Sigmoid colon (tissue), 6 donors: ENCODE measurements at regions not wholly inside any gene's neighbourhood (a gene's known extent, or its start where the extent isn't known, plus 50 kb on each side); places are given as distances from the start of the nearest gene placed in this dataset.

ENCODE experiments used
- DNase-seq: peaks from one replicate; pipeline ENCODE4 v3.0.0-alpha.2; 2019
- H3K27ac ChIP-seq, 4 donors: fragments of 200-600 bp; sonication (generic); one replicate each; pipeline ENCODE4 v1.5.1; 2016 to 2019; ENCODE audit warnings: mild to moderate bottlenecking in 1 of 4
- H3K27me3 ChIP-seq, 3 donors: fragments of 200-600 bp; sonication (generic); one replicate each; pipeline ENCODE4 v1.5.1; 2019; ENCODE audit warnings: mild to moderate bottlenecking in 1 of 3
- H3K36me3 ChIP-seq, 4 donors: fragments of 200-600 bp; sonication (generic); one replicate each; pipeline ENCODE4 v1.5.1; 2016 to 2019
- H3K4me1 ChIP-seq, 4 donors: fragments of 200-600 bp; sonication (generic); one replicate each; pipeline ENCODE4 v1.5.1; 2017 to 2019
- H3K4me3 ChIP-seq, 4 donors: fragments of 200-600 bp; sonication (generic); one replicate each; pipeline ENCODE4 v1.5.1; 2017 to 2019; ENCODE audit warnings: mild to moderate bottlenecking in 2 of 4, moderate library complexity in 1 of 4
- H3K9me3 ChIP-seq, 4 donors: fragments of 200-600 bp in 3 of 4; sonication (generic) in 3 of 4; one replicate each; pipeline versions ENCODE4 v1.5.1 to v1.6.1; 2013 to 2019
- EP300 ChIP-seq, 4 donors: sonication (generic); formaldehyde crosslinking; IDR thresholded peaks; one replicate each; pipeline ENCODE4 v1.6.1; 2017; ENCODE audit warnings: antibody characterized with exemption in 4 of 4
- POLR2A ChIP-seq, 2 donors: fragments of 450-650 bp; IDR thresholded peaks; one replicate each; pipeline ENCODE4 v1.6.1; 2016; ENCODE audit warnings: antibody characterized with exemption in 2 of 2, mild to moderate bottlenecking in 2 of 2, moderate library complexity in 2 of 2
- POLR2AphosphoS5 ChIP-seq, 4 donors: sonication (generic); formaldehyde crosslinking; IDR thresholded peaks; one replicate each; pipeline ENCODE4 v1.6.1; 2017; ENCODE audit warnings: antibody characterized with exemption in 4 of 4
- WGBS, 2 donors: extraction: QIAGEN DNeasy Blood & Tissue Kit; methylation state at CpG; one replicate each; pipeline ENCODE4 v1.1.7; 2013; 5-methylcytosine and 5-hydroxymethylcytosine counted together
- intact Hi-C: fragments of 100-400 bp; cut with DNase I; formaldehyde crosslinking; loops from one replicate; pipeline ENCODE4 v1.15.1; 2023
- TF ChIP-seq, protein P1 (sequence below), 4 experiments: fragments of 450-650 bp in 3 of 4; fragments of 200-600 bp in 1 of 4; IDR thresholded peaks; one replicate each; pipeline ENCODE4 v1.5.1; 2016 to 2019; ENCODE audit warnings: antibody characterized with exemption in 4 of 4, mild to moderate bottlenecking in 3 of 4, moderate library complexity in 2 of 4
- donor health status: healthy with polysubstance abuse.
- donor health status: healthy.

DNA sequence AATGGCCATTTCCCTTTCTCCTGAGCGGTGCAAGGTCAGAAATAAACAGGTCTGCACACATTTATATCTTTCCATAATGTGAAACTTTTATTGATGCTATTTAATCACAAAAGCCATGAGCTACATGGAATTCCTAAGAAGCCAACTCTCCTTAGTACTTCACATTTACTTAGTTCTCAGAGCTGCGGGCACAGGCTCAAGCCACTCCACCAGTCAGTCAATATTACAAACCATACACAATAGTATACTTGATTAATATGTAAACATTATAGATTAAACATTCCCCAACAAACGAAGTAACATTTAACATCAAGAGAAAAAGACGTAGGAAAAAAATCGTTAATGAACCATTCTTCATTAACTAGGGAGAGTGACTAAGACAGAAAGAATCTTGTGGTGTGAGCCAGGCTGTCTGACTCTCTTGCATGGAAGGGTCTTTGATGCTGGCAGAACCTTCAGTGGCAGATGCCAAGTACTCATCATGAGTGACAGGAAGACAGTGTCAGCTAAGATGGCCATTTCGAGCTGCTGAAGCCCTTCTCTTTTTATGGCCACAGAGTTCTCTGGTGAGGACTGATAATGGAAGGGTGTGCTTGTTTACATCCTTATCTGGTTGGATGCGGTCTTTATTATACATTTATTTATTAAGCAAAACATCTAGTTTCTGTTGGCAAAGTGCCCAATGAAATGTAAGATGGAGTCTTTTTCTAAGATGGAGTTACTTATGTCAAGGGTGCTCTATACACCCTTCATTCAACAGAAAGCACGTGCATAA lies 115.5 kb upstream of the TUT7 start:
- Histone ChIP-seq H3K27ac (no peak overlapping the region), H3K4me3 (no peak overlapping the region), H3K27me3 (no peaks in the 10 kb centered on the region), H3K36me3 (no peaks in the 10 kb centered on the region), H3K9me3 (no peaks in the 10 kb centered on the region), H3K4me1 (peaks cover 0 to 6% (median 3%) of the 10 kb centered on the region in 4 donors)
- TF ChIP-seq POLR2AphosphoS5 (IDR thresholded peaks at IDR 0.05) (no peak), POLR2A (IDR thresholded peaks at IDR 0.05) (no peak), EP300 (IDR thresholded peaks at IDR 0.05) (no peak)
- TF ChIP-seq, protein P1, sequence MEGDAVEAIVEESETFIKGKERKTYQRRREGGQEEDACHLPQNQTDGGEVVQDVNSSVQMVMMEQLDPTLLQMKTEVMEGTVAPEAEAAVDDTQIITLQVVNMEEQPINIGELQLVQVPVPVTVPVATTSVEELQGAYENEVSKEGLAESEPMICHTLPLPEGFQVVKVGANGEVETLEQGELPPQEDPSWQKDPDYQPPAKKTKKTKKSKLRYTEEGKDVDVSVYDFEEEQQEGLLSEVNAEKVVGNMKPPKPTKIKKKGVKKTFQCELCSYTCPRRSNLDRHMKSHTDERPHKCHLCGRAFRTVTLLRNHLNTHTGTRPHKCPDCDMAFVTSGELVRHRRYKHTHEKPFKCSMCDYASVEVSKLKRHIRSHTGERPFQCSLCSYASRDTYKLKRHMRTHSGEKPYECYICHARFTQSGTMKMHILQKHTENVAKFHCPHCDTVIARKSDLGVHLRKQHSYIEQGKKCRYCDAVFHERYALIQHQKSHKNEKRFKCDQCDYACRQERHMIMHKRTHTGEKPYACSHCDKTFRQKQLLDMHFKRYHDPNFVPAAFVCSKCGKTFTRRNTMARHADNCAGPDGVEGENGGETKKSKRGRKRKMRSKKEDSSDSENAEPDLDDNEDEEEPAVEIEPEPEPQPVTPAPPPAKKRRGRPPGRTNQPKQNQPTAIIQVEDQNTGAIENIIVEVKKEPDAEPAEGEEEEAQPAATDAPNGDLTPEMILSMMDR (IDR thresholded peaks at IDR 0.05) = no peak
- no peak for DNase-seq
- 43 to 70% methylated on average over 8 of the region's 8 CpGs for WGBS, 2 donors
- intact Hi-C loops = no loop called here

DNA sequence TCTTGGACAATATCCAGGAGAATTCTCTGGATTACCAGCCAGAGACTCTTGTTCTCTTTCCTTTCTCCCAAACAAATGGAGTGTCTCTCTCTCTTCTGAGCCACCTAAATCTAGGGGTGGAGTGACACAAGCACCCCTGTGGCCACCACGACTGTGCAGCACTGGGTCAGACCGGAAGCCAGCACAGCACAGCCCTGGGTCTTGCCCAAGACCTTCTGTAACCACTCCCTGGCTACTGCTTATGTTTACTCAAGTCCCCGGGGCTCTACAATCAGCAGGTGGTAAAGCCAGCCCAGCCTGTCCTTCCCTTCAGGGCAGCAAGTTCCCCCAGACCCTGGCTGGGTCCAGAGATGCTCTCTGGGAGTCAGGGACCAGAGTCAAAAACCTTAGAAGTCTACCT lies 110.0 kb upstream of the TUT7 start:
- no peaks in the 10 kb centered on the region for H3K9me3 ChIP-seq
- H3K27me3 ChIP-seq = no peaks in the 10 kb centered on the region
- no peaks in the 10 kb centered on the region for H3K36me3 ChIP-seq
- no peak overlapping the region for H3K27ac ChIP-seq
- no peak overlapping the region for H3K4me3 ChIP-seq
- intact Hi-C loops = no loop called here
- TF ChIP-seq POLR2AphosphoS5 (IDR thresholded peaks at IDR 0.05) = no peak
- no peak for TF ChIP-seq EP300 (IDR thresholded peaks at IDR 0.05)
- TF ChIP-seq POLR2A (IDR thresholded peaks at IDR 0.05) = no peak
- TF ChIP-seq, protein P1 (IDR thresholded peaks at IDR 0.05) = no peak
- no peak for DNase-seq
- WGBS, 2 donors = 17 to 48% methylated on average over 3 of the region's 3 CpGs
- H3K4me1 ChIP-seq = peaks cover 0 to 14% (median 10%) of the 10 kb centered on the region in 4 donors

- TF ChIP-seq, protein P1 (IDR thresholded peaks at IDR 0.05) = no peak
- TF ChIP-seq EP300 (IDR thresholded peaks at IDR 0.05) (no peak), POLR2A (IDR thresholded peaks at IDR 0.05) (no peak), POLR2AphosphoS5 (IDR thresholded peaks at IDR 0.05) (no peak)
- WGBS, 2 donors = 85% methylated on average over 11 of the region's 11 CpGs
- intact Hi-C loops = no loop called here
Observed at GRCh38 chr9:86460216-86461002, 106.2 kb upstream of the TUT7 start.

GRCh38 chr9:86459599-86460155 lies 105.5 kb upstream of the TUT7 start:
- Histone ChIP-seq H3K9me3 (no peaks in the 10 kb centered on the region), H3K36me3 (no peaks in the 10 kb centered on the region), H3K4me3 (no peak overlapping the region), H3K4me1 (peaks cover 0 to 32% (median 20%) of the 10 kb centered on the region in 4 donors), H3K27ac (no peak overlapping the region), H3K27me3 (no peaks in the 10 kb centered on the region)
- intact Hi-C loops = no loop called here
- no peak for TF ChIP-seq POLR2A (IDR thresholded peaks at IDR 0.05)
- TF ChIP-seq, protein P1 (IDR thresholded peaks at IDR 0.05) = no peak
- TF ChIP-seq EP300 (IDR thresholded peaks at IDR 0.05) = no peak
- TF ChIP-seq POLR2AphosphoS5 (IDR thresholded peaks at IDR 0.05) = no peak
- DNase-seq = no peak
- WGBS, 2 donors = 60 to 69% methylated on average over 5 of the region's 5 CpGs

More at GRCh38 chr9:86460216-86461002, 106.2 kb upstream of the TUT7 start:
- Histone ChIP-seq H3K27me3 (no peaks in the 10 kb centered on the region), H3K36me3 (no peaks in the 10 kb centered on the region), H3K27ac (no peak overlapping the region), H3K4me3 (no peak overlapping the region), H3K9me3 (no peaks in the 10 kb centered on the region), H3K4me1 (peaks cover 0 to 27% (median 13%) of the 10 kb centered on the region in 4 donors)
- no peak for DNase-seq
